Transverse colon (tissue), 4 donors: ENCODE measurements at regions not wholly inside any gene's neighbourhood (a gene's known extent, or its start where the extent isn't known, plus 50 kb on each side); places are given as distances from the start of the nearest gene placed in this dataset.

Experiments
- CTCF ChIP-seq, 5 experiments: fragments of 200-600 bp in 3 of 5; fragments of 450-650 bp in 2 of 5; sonication (generic) in 3 of 5; IDR thresholded peaks; 1 replicate in 2 of 5; 2 replicates in 3 of 5; pipeline ENCODE4 v1.5.1; 2016 to 2017; ENCODE audit warnings: antibody characterized with exemption in 5 of 5, inconsistent platforms in 3 of 5, mild to moderate bottlenecking in 2 of 5, moderate library complexity in 1 of 5
- EP300 ChIP-seq: sonication (generic); formaldehyde crosslinking; IDR thresholded peaks from one replicate; pipeline ENCODE4 v1.6.1; 2017; ENCODE audit warnings: antibody characterized with exemption, low read depth
- POLR2AphosphoS5 ChIP-seq, 3 donors: sonication (generic); formaldehyde crosslinking; IDR thresholded peaks; one replicate each; pipeline ENCODE4 v1.6.1; 2016; ENCODE audit warnings: antibody characterized with exemption in 3 of 3

DNA sequence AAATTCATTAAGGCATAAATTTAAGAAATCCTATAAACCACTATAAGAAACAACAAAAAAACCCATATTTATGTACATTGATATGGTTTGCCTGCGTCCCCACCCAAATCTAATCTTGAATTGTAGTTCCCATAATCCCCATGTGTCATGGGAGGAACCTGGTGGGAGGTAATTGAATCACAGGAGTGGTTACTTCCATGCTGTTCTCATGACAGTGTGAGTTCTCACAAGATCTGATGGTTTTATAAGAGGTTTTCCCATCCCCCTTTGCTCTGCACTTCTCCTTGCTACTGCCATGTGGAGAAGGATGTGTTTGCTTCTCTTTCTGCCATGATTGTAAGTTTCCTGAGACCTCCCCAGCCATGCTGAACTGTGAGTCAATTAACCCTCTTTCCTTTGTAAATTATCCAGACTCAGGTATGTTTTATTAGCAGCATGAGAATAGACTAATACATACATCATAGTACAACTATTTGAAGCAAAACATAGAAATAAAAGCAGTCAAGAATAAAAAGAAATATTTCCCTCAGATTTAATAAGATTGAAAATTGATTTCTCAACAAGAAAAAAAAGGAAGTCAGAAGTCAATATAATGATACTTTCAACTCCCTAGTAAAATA lies 209.0 kb upstream of the GPC6 start:
- TF ChIP-seq POLR2AphosphoS5 (IDR thresholded peaks at IDR 0.05) (no peak), CTCF (IDR thresholded peaks at IDR 0.05) (no peak), EP300 (no peak)
